NCI-H748 (cell line): ENCODE measurements at regions not wholly inside any gene's neighbourhood (a gene's known extent, or its start where the extent isn't known, plus 50 kb on each side); places are given as distances from the start of the nearest gene placed in this dataset.

Source experiments
- DNase-seq: peaks from one replicate; lab custom pipeline; 2025; ENCODE audit not compliant: unreplicated experiment; lab: John Stamatoyannopoulos, UW

GRCh38 chr1:226489718-226490425 is 58.7 kb upstream of the STUM start:
- no peak for DNase-seq

- DNase-seq: no peak
Observed at GRCh38 chr1:226490426-226490809, 58.1 kb upstream of the STUM start.

- no peak for DNase-seq
Observed at GRCh38 chr1:226491093-226491850, 57.3 kb upstream of the STUM start.

GRCh38 chr1:226492426-226493137 is 56.0 kb upstream of the STUM start:
- no peak for DNase-seq

GRCh38 chr1:226494092-226494609 is 54.4 kb upstream of the STUM start:
- DNase-seq: no peak

- DNase-seq: no peak
Observed at GRCh38 chr1:226495716-226496115, 52.8 kb upstream of the STUM start.

- peak; percentile 43 for DNase-seq
Observed at GRCh38 chr1:226496453-226497015, 52.0 kb upstream of the STUM start.

- no peak for DNase-seq
Observed at GRCh38 chr1:226497276-226497833, 51.2 kb upstream of the STUM start.

GRCh38 chr1:226497991-226498639 is 50.4 kb upstream of the STUM start:
- DNase-seq: no peak

GRCh38 chr1:226498640-226499008 is 49.9 kb upstream of the STUM start:
- DNase-seq: no peak
